Lower lobe of right lung (tissue), 2 donors: ENCODE measurements at regions not wholly inside any gene's neighbourhood (a gene's known extent, or its start where the extent isn't known, plus 50 kb on each side); places are given as distances from the start of the nearest gene placed in this dataset.

ENCODE experiments used
- ATAC-seq, 2 donors: fragments of 200-7000 bp; cut with Tn5 transposase; one replicate each; pipeline ENCODE4 v1.9.1; 2020 to 2022; ENCODE audit warnings: mild to moderate bottlenecking in 2 of 2, moderate library complexity in 2 of 2
- DNase-seq: peaks from one replicate; pipeline ENCODE4 v3.0.0-alpha.2; 2020
- H3K27ac ChIP-seq: fragments of 200-600 bp; one replicate; pipeline ENCODE4 v1.8.0; 2022
- H3K27me3 ChIP-seq: fragments of 200-600 bp; one replicate; pipeline ENCODE4 v1.8.0; 2022; ENCODE audit warnings: low read depth
- H3K36me3 ChIP-seq: fragments of 200-600 bp; one replicate; pipeline ENCODE4 v1.8.0; 2022; ENCODE audit warnings: mild to moderate bottlenecking
- H3K4me1 ChIP-seq: fragments of 200-600 bp; one replicate; pipeline ENCODE4 v1.8.0; 2022
- H3K4me3 ChIP-seq: fragments of 200-600 bp; one replicate; pipeline ENCODE4 v1.8.0; 2022; ENCODE audit warnings: mild to moderate bottlenecking
- H3K9me3 ChIP-seq: fragments of 200-600 bp; one replicate; pipeline ENCODE4 v1.8.0; 2022
- intact Hi-C: fragments of 100-400 bp; cut with DNase I; formaldehyde crosslinking; loops from one replicate; pipeline ENCODE4 v1.11.0; 2022
- TF ChIP-seq, protein P1 (sequence below): fragments of 200-600 bp; IDR thresholded peaks from one replicate; pipeline ENCODE4 v1.8.0; 2022; ENCODE audit warnings: antibody characterized with exemption, mild to moderate bottlenecking
- donor health status: DM: no; HTN: yes; CAD: no; lungs with severe emphysema.

GRCh38 chr1:187306710-187307415 lies 478.1 kb downstream of the PLA2G4A start:
- Histone ChIP-seq H3K36me3 (no peaks in the 10 kb centered on the region), H3K9me3 (no peaks in the 10 kb centered on the region), H3K27me3 (no peaks in the 10 kb centered on the region), H3K4me1 (no peaks in the 10 kb centered on the region), H3K27ac (no peak overlapping the region), H3K4me3 (no peak overlapping the region)
- DNase-seq (no peak), ATAC-seq (no peak)
- TF ChIP-seq, protein P1, sequence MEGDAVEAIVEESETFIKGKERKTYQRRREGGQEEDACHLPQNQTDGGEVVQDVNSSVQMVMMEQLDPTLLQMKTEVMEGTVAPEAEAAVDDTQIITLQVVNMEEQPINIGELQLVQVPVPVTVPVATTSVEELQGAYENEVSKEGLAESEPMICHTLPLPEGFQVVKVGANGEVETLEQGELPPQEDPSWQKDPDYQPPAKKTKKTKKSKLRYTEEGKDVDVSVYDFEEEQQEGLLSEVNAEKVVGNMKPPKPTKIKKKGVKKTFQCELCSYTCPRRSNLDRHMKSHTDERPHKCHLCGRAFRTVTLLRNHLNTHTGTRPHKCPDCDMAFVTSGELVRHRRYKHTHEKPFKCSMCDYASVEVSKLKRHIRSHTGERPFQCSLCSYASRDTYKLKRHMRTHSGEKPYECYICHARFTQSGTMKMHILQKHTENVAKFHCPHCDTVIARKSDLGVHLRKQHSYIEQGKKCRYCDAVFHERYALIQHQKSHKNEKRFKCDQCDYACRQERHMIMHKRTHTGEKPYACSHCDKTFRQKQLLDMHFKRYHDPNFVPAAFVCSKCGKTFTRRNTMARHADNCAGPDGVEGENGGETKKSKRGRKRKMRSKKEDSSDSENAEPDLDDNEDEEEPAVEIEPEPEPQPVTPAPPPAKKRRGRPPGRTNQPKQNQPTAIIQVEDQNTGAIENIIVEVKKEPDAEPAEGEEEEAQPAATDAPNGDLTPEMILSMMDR: no peak
- intact Hi-C loops: no loop called here

DNA sequence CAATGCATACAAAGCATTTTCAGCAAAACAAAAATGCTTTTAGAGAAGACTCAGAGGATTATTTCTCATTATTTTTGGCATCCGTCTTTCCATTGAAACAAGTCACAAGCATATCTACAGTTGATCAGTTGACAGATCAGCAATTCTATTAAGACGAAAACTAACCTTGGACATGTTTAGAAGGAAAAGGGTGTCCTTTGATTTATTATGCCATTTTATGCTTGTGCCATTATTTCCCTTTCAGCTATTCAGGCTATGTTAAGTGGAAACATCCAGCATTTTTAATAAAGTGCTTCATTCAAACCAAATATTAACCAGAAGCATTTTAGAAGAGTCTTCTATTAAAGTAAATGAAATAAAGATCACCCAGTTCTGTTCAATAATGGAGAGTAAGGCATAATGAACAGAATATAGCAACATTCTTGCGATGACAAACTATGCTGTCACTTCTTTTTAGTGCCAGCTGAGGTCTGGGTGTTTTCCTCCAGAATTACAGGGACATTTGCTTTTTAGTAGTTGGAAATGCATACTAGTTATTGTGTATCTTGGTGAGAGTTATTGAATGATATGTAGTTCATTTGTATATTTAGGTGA lies 481.4 kb downstream of the PLA2G4A start:
- H3K4me3 ChIP-seq: no peak overlapping the region
- intact Hi-C loops: no loop called here
- no peaks in the 10 kb centered on the region for H3K4me1 ChIP-seq
- H3K36me3 ChIP-seq: no peaks in the 10 kb centered on the region
- TF ChIP-seq, protein P1: no peak
- DNase-seq: no peak
- H3K27me3 ChIP-seq: no peaks in the 10 kb centered on the region
- no peak for ATAC-seq
- H3K27ac ChIP-seq: no peak overlapping the region
- no peaks in the 10 kb centered on the region for H3K9me3 ChIP-seq

GRCh38 chr1:187313115-187313514 lies 484.4 kb downstream of the PLA2G4A start:
- ATAC-seq: no peak
- intact Hi-C loops: no loop called here
- DNase-seq: no peak
- Histone ChIP-seq H3K27me3 (no peaks in the 10 kb centered on the region), H3K4me3 (no peak overlapping the region), H3K36me3 (no peaks in the 10 kb centered on the region), H3K9me3 (no peaks in the 10 kb centered on the region), H3K4me1 (no peaks in the 10 kb centered on the region), H3K27ac (no peak overlapping the region)
- TF ChIP-seq, protein P1: no peak

- Histone ChIP-seq H3K27me3 (no peaks in the 10 kb centered on the region), H3K4me1 (no peaks in the 10 kb centered on the region), H3K36me3 (no peaks in the 10 kb centered on the region), H3K4me3 (no peak overlapping the region), H3K9me3 (no peaks in the 10 kb centered on the region), H3K27ac (no peak overlapping the region)
- intact Hi-C loops: no loop called here
- TF ChIP-seq, protein P1: no peak
- ATAC-seq (no peak), DNase-seq (no peak)
Measured at GRCh38 chr1:187326557-187326956, 497.8 kb downstream of the PLA2G4A start.

DNA sequence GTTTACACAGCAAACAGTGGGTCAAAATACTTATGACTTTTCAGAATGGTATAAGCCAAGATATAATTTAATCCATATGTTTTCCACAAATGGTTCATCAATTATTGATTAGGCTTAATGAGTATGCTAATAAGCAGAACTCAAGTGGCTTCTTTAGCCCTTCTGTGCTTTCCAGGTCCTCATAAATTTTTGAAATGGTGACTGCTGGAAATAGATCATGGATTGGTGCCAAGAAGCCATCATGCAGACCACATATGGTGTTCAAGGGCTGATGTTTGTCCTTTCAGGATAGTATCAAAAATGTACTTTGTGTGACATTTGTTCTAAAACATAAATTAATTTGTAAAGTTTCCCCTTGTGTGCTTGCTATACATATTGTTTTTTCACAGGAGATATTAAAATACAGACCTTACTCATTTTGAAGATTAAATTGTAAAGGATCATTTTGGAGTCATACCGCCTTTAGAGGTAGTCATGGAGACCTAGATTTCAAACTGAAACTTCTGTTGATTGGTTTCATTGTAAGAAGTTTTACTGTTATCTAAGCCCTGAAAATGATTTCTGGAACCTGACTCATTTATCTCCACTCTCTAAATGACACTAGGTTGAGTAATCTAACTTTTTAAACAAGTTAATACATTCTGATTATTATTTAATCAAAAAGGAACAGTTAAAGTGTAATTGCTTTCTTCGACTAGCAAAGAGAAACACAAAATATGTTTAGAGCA lies 507.9 kb downstream of the PLA2G4A start:
- H3K9me3 ChIP-seq: no peaks in the 10 kb centered on the region
- DNase-seq: no peak
- no peaks in the 10 kb centered on the region for H3K27me3 ChIP-seq
- H3K36me3 ChIP-seq: no peaks in the 10 kb centered on the region
- H3K4me3 ChIP-seq: no peak overlapping the region
- ATAC-seq: no peak
- H3K4me1 ChIP-seq: no peaks in the 10 kb centered on the region
- intact Hi-C loops: no loop called here
- H3K27ac ChIP-seq: no peak overlapping the region
- TF ChIP-seq, protein P1: no peak
